ENCODE measurements at regions not wholly inside any gene's neighbourhood (a gene's known extent, or its start where the extent isn't known, plus 50 kb on each side); places are given as distances from the start of the nearest gene placed in this dataset.

GRCh38 chrX:5449323-5449722, 779.3 kb downstream of the NLGN4X start:
- Mint-ChIP-seq H3K4me1 (no peaks in the 10 kb centered on the region), H3K27me3 (ENCODE audit: low read depth) (no peaks in the 10 kb centered on the region), H3K27ac (no peak overlapping the region), H3K36me3 (no peaks in the 10 kb centered on the region), H3K9me3 (no peaks in the 10 kb centered on the region), H3K4me3 (no peak overlapping the region)
- DNase-seq (ENCODE audit: low spot score in 2 of 2, unreplicated experiment in 2 of 2) = no peak
- TF ChIP-seq CTCF (IDR thresholded peaks at IDR 0.05; ENCODE audit: unreplicated experiment) = no peak

DNA sequence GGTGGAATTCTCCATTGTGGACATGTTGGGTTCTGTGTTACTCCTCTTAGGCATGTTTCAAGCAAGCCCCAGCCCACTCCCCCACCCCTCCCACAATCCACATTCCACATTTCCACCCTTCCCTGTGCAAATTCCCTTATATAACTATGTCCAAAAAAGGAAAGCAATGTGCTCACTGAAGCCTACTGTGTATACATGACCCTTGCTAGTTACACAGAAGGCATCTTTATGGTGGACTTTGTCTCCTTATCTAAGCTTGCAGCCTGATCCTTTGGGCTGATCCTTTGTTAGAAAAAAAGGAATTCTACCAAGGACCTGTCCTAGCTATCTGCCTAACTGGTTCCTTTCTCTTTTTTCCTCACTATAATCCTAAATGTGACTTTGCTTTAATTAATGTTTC, 796.8 kb downstream of the NLGN4X start:
- DNase-seq (ENCODE audit: low spot score in 2 of 2, unreplicated experiment in 2 of 2) = no peak
- Mint-ChIP-seq H3K27ac (no peak overlapping the region), H3K4me1 (no peaks in the 10 kb centered on the region), H3K9me3 (peaks cover 17% of the 10 kb centered on the region), H3K36me3 (no peaks in the 10 kb centered on the region), H3K27me3 (ENCODE audit: low read depth) (no peaks in the 10 kb centered on the region), H3K4me3 (no peak overlapping the region)
- no peak for TF ChIP-seq CTCF (IDR thresholded peaks at IDR 0.05; ENCODE audit: unreplicated experiment)

- H3K36me3 Mint-ChIP-seq = no peaks in the 10 kb centered on the region
- no peaks in the 10 kb centered on the region for H3K27me3 Mint-ChIP-seq (ENCODE audit: low read depth)
- DNase-seq (ENCODE audit: low spot score in 2 of 2, unreplicated experiment in 2 of 2) = no peak
- no peak overlapping the region for H3K4me3 Mint-ChIP-seq
- H3K9me3 Mint-ChIP-seq = peaks cover 28% of the 10 kb centered on the region
- H3K27ac Mint-ChIP-seq = no peak overlapping the region
- H3K4me1 Mint-ChIP-seq = no peaks in the 10 kb centered on the region
- no peak for TF ChIP-seq CTCF (IDR thresholded peaks at IDR 0.05; ENCODE audit: unreplicated experiment)
Observed at GRCh38 chrX:5425119-5425518, 803.5 kb downstream of the NLGN4X start.

DNA sequence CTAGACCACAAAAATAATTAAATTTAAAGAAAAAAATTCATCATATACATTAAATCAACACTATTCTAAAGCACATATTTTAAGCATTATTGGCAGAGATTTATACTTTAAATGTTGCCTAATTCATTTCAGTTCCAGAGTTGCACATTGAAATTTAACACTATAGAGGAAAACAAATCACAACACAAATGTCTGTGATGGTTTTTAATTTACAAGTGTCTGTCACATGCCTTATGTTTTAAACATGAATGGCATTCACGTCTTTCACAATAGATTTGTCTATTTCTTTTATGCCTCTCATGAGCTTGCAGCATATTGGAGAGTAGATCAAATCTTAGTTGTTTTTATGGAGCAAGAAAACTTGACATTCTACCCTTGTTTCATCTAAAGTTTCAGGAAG, 811.3 kb downstream of the NLGN4X start:
- Mint-ChIP-seq H3K9me3 (peaks cover 3% of the 10 kb centered on the region), H3K4me3 (no peak overlapping the region), H3K36me3 (no peaks in the 10 kb centered on the region)

DNA sequence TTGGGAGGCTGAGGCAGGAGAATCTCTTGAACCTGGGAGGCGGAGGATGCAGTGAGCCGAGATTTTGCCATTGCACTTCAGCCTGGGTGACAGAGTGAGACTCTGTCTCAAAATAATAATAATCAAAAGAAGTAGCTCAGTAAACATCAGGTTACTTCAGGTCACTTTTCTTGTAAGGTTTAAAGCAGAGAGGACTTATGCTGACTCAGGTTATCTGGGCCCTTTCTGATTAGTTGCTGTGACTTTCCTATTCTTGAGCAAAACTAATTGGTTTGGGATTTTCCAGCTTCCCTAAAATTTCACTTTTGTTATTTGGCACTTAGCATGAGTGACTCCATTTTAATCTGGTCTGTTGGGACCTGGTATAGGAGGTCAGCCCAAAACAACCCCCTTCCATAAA, 812.9 kb downstream of the NLGN4X start:
- no peaks in the 10 kb centered on the region for H3K27me3 Mint-ChIP-seq (ENCODE audit: low read depth)
- H3K4me1 Mint-ChIP-seq = no peaks in the 10 kb centered on the region
- H3K36me3 Mint-ChIP-seq = no peaks in the 10 kb centered on the region
- TF ChIP-seq CTCF (IDR thresholded peaks at IDR 0.05; ENCODE audit: unreplicated experiment) = no peak
- no peak overlapping the region for H3K27ac Mint-ChIP-seq
- DNase-seq (ENCODE audit: low spot score in 2 of 2, unreplicated experiment in 2 of 2) = no peak
- no peak overlapping the region for H3K4me3 Mint-ChIP-seq
- peaks cover 4% of the 10 kb centered on the region for H3K9me3 Mint-ChIP-seq

More for the DNA sequence above, 811.3 kb downstream of the NLGN4X start:
- Mint-ChIP-seq H3K27me3 (ENCODE audit: low read depth) (no peaks in the 10 kb centered on the region), H3K4me1 (no peaks in the 10 kb centered on the region), H3K27ac (no peak overlapping the region)
- no peak for DNase-seq (ENCODE audit: low spot score in 2 of 2, unreplicated experiment in 2 of 2)
- TF ChIP-seq CTCF (IDR thresholded peaks at IDR 0.05; ENCODE audit: unreplicated experiment) = no peak

- Mint-ChIP-seq H3K36me3 (no peaks in the 10 kb centered on the region), H3K27me3 (ENCODE audit: low read depth) (no peaks in the 10 kb centered on the region), H3K4me3 (no peak overlapping the region), H3K27ac (no peak overlapping the region), H3K9me3 (peaks cover 4% of the 10 kb centered on the region), H3K4me1 (no peaks in the 10 kb centered on the region)
- no peak for DNase-seq (ENCODE audit: low spot score in 2 of 2, unreplicated experiment in 2 of 2)
- no peak for TF ChIP-seq CTCF (IDR thresholded peaks at IDR 0.05; ENCODE audit: unreplicated experiment)
Observed at GRCh38 chrX:5409106-5409505, 819.6 kb downstream of the NLGN4X start.
